Esophagus muscularis mucosa (tissue), 4 donors: ENCODE measurements at regions not wholly inside any gene's neighbourhood (a gene's known extent, or its start where the extent isn't known, plus 50 kb on each side); places are given as distances from the start of the nearest gene placed in this dataset.

Experiments used
- CTCF ChIP-seq, 3 experiments: fragments of 200-600 bp in 2 of 3; fragments of 450-650 bp in 1 of 3; sonication (generic) in 2 of 3; IDR thresholded peaks; one replicate each; pipeline ENCODE4 v1.5.1; 2017 to 2019; ENCODE audit warnings: antibody characterized with exemption in 3 of 3, mild to moderate bottlenecking in 2 of 3, moderate library complexity in 1 of 3
- EP300 ChIP-seq: sonication (generic); formaldehyde crosslinking; IDR thresholded peaks from one replicate; pipeline ENCODE4 v1.6.1; 2017; ENCODE audit warnings: antibody characterized with exemption
- POLR2A ChIP-seq: fragments of 450-650 bp; IDR thresholded peaks from one replicate; pipeline ENCODE4 v1.6.1; 2017; ENCODE audit warnings: antibody characterized with exemption, moderate library complexity, mild to moderate bottlenecking, low read depth

GRCh38 chr2:48233005-48233404, 81.5 kb upstream of the FOXN2 start:
- no peak for TF ChIP-seq CTCF (IDR thresholded peaks at IDR 0.05)
- no peak for TF ChIP-seq POLR2A
- TF ChIP-seq EP300 = no peak
